Hematopoietic multipotent progenitor cell treated with erythropoietin and hydrocortisone succinate and interleukin-3 and kit ligand, for 6 days (in vitro differentiated cells): ENCODE measurements at regions not wholly inside any gene's neighbourhood (a gene's known extent, or its start where the extent isn't known, plus 50 kb on each side); places are given as distances from the start of the nearest gene placed in this dataset.
A peak's percentile ranks its signal among the peaks of the same experiment; 100 is the strongest.
"Not testable (repeated sequence)": the region's sequence is repeated elsewhere in the genome, so short reads cannot be mapped to it uniquely, and the experiment has no call there.

Experiments
- DNase-seq: peaks from one replicate; pipeline ENCODE4 v3.0.0-alpha.2; 2015

- DNase-seq = no peak
Measured at GRCh38 chr14:105581551-105582341, 55.4 kb downstream of the TMEM121 start.

DNA sequence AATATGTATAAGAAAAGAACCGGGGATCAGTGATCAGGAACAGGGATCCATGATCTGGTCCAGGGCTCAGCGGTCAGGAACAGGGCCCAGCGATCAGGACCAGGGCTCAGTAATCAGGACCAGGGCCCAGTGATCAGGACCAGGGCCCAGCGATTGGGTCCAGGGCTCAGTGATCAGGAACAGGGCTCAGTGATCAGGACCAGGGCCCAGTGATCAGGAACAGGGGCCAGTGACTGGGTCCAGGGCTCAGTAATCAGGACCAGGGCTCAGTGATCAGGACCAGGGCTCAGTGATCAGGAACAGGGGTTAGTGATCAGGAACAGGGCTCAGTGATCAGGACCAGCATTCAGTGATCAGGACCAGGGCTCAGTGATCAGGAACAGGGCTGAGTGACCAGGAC, 56.3 kb downstream of the TMEM121 start:
- no peak for DNase-seq

GRCh38 chr14:105583914-105584313, 57.5 kb downstream of the TMEM121 start:
- not testable (repeated sequence) for DNase-seq

- DNase-seq = not testable (repeated sequence)
Measured at GRCh38 chr14:105585290-105585689, 58.9 kb downstream of the TMEM121 start.

DNA sequence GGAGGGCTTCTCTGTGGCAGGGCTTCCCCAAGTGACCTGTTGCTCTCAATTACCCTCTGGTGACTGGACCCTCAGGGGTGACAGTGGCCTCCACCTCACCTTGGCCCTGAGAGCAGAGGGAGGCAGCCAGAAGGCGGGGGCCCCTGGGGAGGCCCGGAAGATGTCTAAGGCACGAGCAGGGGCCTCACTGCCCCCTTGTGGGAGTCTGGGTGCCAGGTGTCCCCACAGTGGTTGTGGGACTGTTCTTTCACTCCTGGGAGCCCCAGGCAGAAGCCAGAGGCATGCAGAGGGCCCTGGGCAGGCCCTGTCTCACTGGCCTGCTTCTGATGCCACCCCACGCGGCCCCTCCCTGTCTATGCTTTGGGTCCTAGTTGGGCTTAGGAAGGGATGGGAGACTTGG, 59.3 kb downstream of the TMEM121 start:
- not testable (repeated sequence) for DNase-seq

GRCh38 chr14:105586144-105586872, 59.9 kb downstream of the TMEM121 start:
- DNase-seq = not testable (repeated sequence)

DNA sequence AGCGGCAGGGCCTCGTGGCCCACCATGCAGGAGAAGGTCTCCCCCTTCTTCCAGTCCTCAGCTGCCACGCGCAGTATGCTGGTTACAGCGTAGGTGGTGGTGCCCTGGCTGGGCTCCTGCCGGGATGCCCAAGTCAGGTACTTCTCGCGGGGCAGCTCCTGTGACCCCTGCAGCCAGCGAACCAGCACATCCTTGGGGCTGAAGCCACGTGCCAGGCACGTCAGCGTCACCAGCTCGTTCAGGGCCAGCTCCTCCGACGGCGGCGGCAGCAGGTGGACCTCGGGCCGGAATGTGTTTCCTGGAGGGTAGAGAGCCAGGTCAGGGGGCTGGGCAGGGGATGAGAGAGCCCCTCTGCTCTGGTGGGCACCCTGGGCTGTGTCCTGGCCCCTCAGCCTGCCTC, 60.7 kb downstream of the TMEM121 start:
- not testable (repeated sequence) for DNase-seq

DNA sequence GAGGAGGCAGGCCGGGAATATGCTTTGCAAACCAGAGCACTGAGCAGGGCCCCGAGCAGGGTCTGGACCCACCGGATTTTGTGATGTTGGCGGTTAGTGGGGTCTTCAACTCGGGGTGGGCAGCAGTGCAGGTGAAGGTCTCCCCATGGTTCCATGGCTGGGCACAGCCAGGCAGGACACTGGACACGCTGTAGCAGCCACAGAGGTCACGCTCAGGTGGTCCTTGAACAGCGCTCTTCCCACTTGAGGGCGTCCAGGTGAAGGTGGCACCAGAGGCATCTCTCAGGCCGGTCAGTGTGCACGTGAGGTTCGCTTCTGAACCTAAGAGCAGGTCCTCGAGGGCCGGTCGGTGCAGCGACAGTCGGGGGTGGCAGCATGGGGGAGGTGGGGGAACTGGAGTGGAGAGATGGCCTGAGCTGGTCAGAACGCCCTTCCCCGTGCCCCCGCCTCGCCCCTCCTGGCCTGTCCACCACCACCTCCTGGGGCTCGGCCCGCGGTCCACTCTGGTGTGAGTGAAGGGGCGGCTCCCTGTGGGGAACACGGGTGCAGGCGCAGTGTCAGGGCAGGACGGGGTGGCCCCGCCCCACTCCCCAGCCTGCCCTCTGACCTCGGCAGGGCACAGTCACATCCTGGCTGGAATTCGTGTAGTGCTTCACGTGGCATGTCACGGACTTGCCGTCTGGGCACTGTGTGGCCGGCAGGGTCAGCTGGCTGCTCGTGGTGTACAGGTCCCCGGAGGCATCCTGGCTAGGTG, 61.3 kb downstream of the TMEM121 start:
- not testable (repeated sequence) for DNase-seq

DNA sequence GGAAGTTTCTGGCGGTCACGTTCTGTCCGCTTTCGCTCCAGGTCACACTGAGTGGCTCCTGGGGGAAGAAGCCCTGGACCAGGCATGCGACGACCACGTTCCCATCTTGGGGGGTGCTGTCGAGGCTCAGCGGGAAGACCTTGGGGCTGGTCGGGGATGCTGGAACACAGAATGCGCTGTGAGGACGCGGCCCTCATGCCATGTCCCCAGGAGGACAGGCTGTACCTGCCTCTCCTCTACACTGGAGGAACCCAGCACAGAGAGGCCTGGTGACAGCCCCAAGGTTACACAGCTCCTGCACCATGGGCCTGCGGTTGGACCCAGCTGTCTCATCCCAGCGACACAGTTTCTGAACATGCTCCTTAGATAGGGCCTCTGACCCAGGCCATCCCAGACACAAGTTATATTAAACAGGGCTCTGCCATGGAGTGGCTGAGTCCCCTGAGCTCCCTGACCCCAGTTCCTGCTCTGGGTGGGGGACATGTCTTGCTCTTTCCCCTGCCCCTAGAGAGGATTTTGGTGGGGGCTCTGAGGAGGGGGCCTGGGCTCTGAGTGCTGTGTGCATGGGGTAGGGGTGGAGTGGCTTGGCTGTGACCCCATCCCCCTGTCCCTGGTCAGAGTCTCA, 62.0 kb downstream of the TMEM121 start:
- no peak for DNase-seq

DNA sequence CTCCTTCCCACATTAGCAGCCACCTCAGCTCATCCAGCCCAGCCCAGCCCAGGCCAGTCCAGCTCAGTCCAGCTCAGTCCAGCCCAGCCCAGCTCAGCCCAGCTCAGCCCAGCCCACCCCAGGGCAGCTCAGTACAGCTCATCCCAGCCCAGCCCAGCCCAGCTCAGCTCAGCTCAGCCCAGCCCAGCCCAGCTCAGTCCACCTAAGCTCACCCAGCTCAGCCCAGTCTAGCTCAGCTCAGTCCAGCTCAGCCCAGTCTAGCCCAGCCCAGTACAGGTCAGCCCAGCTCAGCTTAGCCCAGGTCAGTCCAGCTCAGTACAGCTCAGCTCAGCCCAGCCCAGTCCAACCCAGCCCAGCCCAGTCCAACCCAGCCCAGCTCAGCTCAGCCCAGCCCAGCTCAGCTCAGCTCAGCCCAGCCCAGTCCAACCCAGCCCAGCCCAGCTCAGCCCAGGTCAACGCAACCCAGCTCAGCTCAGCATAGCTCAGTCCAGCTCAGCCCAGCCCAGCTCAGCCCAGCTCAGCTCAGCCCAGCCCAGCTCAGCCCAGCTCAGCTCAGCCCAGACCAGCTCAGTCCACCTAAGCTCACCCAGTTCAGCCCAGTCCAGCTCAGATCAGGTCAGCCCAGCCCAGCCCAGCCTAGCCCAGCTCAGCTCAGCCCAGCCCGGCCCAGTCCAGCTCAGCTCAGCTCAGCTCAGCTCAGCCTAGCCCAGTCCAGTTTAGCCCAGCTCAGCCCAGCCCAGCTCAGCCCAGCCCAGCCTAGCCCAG, 63.0 kb downstream of the TMEM121 start:
- DNase-seq = no peak

DNA sequence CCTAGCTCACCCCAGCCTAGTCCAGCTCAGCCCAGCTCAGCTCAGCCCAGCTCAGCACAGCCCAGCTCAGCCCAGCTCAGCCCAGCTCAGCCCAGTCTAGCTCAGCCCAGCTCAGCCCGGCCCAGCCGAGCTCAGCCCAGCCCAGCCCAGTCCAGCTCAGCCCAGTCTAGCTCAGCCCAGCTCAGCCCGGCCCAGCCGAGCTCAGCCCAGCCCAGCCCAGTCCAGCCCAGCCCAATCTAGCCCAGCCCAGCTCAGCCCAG, 63.5 kb downstream of the TMEM121 start:
- not testable (repeated sequence) for DNase-seq

GRCh38 chr14:105591052-105591451, 64.7 kb downstream of the TMEM121 start:
- DNase-seq = peak; percentile 5

GRCh38 chr14:105591792-105592341, 65.5 kb downstream of the TMEM121 start:
- DNase-seq = not testable (repeated sequence)

DNA sequence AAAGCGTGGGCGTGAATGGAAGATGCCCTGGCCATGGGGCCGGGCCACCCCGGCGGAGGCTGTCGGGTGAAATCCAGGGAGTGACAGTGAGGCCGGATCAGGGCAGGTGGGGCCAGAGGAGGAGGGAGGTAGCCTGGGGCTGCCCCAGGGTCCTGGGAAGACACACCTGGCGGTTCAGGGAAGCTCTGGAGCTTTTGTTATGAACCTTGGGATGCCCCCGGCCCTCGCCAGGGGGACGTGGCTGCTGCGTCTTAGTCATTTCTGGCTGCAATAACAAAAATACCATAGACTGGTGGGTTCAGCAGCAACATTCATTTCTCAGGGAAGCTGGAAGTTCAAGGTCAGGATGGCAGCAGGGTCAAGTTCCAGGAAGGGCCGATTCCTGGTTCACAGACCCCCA, 66.3 kb downstream of the TMEM121 start:
- not testable (repeated sequence) for DNase-seq

GRCh38 chr14:105595346-105595745, 69.0 kb downstream of the TMEM121 start:
- not testable (repeated sequence) for DNase-seq

- DNase-seq = not testable (repeated sequence)
Measured at GRCh38 chr14:105596374-105596773, 70.0 kb downstream of the TMEM121 start.

DNA sequence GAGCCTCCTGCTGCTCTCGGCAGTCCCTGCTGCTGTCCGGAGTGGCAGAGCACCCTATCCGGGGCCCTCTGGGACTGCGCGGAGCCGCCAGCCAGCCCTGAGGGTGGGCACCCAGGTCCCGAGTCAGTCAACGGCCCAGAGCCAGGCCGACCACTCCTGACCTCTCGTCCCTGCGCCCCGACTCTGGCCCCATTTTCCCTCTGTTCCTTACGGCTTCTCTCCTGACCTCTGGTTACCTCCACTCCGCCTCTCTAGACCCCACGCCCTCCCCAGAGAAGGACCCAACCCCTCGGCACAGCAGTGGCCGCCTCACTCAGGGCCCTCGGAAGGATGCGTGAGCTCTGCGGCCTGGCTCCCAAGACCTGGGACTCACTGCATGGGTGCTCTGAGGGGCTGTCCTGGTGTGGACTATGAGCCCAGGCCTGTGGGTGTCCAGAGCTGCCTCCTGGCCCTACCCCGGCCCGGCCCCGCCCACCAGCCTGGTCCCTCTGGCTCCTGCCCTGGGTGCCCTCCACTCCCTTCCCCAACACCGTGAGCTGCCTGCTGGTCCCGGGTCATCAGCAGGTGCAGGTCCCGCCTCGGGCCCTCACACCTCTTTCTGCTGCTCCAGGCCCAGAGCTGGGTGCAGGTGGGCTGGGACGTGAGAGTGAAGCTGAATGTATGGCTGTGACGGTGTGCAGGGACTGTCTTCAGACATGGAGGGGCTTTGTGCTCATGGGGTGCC, 71.8 kb downstream of the TMEM121 start:
- not testable (repeated sequence) for DNase-seq

- not testable (repeated sequence) for DNase-seq
Measured at GRCh38 chr14:105598925-105599586, 72.7 kb downstream of the TMEM121 start.

- not testable (repeated sequence) for DNase-seq
Measured at GRCh38 chr14:105600195-105600938, 74.0 kb downstream of the TMEM121 start.

- no peak for DNase-seq
Measured at GRCh38 chr14:105600939-105601359, 74.6 kb downstream of the TMEM121 start.
